HG03039 (cell line): ENCODE measurements at regions not wholly inside any gene's neighbourhood (a gene's known extent, or its start where the extent isn't known, plus 50 kb on each side); places are given as distances from the start of the nearest gene placed in this dataset.

Experiments used
- ATAC-seq: cut with Tn5 transposase; IDR thresholded peaks from one replicate; pipeline ENCODE4 v1.9.1; 2021; ENCODE audit warnings: mild to moderate bottlenecking, moderate library complexity; ENCODE audit not compliant: unreplicated experiment

DNA sequence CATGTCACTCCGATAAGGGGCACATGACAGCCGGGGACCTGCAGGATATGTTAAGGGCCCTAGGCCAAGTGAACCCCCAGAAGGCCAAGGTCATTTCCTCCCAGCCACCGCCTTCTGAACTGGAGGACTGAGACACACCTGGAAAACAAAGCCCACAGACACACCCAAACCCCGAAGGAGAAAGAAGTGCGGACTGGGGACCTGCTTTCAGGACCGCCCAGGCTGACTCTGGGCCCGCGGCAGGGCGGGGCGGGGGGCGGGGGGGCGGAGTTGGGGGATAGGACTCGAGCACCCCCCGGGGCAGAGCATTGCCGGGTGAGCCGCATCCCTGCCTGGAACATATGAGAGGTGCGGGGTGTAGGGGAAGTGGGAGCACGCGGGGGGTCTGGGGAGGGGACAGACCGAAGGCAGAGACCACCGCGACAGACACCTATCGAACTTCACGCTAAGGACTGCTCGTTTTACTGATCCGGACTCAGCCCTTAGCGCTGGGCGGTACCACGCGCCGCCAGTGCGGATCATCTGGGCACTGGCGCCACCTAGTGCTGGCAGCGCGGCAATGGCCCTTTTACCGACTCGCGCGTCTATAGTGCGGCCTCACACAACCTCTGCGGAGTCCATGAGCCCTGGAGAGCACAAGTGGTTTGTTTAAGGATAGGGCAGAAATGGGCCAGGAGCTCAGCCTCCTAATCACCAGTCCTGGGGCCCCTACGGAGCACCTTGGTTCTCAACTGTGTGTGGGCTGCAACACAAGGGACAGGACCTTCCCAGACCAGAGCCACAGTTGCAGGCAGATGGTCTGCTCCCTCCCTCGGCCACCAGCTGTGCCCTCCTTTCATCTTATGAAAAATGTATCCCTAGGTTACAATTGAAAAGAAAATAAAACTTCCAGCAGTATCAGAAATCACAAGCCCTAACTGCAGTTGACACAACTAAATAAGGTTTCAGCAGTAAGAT lies 157.6 kb downstream of the HERPUD2 start:
- ATAC-seq = peak; percentile 97

DNA sequence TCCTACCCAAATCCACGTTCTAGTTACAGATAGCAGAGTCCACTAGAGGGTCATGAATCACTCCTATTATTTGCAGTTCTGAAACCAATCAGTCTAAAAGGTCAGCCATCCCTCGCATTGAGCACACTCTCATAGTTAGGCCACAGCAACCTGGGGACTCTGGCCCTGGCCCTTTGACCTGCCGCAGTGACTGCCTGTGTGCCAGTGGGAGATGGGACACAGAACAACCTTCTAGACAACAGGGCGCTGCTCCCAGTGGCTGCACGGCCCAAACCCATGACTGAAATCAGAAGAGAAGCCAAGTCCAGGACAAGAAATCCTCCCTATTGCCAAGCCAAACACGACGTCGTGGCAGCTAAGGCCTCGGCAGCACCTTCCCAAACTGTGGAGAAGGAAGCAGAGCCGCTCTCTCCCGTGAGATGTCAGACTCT lies 158.5 kb downstream of the HERPUD2 start:
- ATAC-seq = no peak

DNA sequence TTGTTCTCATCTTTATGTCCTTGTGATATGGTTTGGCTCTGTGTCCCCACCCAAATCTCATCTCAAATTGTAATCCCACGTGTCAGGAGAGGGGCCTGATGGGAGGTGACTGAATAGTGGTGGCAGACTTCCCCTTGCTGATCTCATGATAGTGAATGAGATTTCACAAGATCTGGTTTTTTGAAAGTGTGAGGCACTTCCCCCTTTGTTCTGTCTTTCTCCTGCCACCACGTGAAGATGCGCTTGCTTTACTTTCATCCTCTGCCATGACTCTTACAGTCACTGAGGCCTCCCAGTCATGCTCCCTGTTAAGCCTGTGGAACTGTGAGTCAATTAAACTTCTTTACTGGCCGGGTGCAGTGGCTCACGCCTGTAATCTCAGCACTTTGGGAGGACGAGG lies 161.0 kb downstream of the HERPUD2 start:
- ATAC-seq = no peak

DNA sequence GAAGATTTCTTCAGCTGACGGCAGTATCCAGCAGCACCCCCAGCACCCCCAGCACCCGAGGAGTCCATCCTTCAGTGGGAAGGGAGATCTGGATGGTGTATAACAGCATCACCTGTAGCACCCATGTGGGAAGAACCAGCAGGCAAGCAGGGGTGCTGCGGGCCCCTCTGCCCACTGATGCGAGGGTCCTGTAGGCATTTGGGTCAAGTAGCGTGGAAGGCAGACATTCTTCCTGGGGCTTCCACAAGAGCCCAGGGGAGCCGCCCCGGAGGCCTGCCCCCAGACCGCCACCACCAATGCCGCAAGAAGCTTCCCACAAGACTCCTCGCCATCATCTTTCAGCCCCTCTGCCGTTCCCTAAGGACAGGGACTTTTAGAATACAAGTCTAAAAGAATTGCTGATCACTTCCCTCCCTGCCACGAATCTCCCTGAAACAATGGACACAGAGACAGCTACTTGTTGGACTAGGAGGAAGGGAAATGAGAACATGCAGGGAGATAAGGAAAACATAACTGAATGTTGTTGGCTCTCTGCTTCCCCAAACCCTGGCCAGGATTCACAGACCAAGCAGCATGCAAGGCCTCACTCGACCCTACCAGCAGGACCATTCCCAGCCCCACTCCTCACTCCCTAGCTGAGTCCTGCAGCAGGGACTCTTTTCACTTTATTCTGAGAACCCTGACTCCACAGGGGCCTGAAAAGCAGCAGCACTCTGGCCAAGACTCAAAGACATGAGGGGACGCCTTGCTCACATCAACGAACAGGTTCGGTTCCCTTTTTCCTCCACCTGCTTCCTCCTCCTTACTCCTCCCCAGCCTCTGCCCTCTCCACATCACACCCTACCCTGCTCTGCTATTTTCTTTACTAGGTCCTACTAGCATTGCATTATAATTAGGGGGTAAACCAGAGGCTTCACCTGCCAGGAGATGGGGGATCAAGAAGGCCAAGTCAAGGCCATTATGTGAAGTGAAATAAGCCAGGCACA lies 164.5 kb downstream of the HERPUD2 start:
- no peak for ATAC-seq

DNA sequence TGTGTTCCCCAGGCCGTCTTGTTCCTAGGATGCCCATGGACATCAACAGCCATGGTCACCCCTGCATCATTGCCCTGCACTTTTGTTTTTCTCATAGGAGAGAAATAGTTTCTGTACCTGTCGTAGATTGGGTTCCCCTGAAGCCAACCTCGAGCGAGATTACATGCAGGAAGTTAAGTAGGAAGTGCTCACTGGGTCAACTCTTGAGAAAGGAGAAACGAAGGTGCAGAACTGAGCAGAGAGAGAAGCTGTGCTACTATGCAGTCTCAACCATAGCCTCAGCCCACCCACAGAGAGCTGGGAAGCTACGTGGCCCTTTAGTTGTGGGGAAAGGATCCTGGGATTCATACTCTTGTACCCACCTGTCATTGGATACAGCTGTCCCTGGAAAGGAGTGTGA lies 165.2 kb downstream of the HERPUD2 start:
- ATAC-seq = no peak

DNA sequence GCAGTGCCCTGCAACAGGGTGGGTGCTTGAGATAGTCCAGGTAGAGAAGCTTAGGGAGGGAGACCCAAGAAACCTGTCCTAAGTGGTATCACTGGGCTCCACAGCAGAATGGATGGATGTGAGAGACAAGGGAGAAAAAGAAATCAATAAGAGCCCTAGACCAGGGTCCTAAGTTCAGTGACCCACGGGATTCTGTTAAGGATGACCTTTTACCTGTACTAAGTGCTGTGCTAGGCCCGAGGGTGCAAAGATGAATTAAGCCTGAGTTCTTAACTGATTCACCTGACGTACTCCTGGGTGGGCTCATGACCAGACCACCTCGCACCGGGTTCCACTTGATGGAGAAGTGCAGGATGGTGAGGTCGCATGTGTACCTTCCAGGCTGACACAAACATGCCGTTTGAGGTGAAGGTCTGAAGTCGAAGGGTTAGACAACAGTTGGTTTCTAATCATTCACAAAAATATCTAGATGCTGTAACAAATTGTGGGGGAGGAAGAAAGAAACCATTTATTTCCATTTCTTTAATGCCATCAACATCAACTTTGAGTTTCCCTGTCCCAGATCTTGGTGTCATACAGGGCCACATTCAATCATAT lies 166.5 kb downstream of the HERPUD2 start:
- no peak for ATAC-seq

DNA sequence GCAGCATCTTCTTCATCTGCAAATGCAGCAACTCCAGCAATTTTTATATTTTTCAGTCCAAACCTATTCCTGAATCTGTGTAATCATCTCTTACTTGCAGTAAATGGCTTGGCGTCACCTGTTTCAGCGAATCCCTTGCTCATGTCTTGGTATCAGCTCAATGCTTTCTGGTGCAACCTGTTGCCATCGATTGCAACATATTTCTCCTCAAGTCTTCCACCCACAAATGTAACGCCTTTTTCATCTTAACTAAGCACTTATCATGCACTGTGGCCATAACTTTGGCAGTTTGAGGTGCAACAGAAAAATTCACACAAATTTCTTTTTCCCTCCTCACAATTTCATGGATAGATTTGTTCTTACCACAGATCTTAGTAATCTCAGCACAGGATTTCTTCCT lies 168.3 kb downstream of the HERPUD2 start:
- ATAC-seq = no peak

DNA sequence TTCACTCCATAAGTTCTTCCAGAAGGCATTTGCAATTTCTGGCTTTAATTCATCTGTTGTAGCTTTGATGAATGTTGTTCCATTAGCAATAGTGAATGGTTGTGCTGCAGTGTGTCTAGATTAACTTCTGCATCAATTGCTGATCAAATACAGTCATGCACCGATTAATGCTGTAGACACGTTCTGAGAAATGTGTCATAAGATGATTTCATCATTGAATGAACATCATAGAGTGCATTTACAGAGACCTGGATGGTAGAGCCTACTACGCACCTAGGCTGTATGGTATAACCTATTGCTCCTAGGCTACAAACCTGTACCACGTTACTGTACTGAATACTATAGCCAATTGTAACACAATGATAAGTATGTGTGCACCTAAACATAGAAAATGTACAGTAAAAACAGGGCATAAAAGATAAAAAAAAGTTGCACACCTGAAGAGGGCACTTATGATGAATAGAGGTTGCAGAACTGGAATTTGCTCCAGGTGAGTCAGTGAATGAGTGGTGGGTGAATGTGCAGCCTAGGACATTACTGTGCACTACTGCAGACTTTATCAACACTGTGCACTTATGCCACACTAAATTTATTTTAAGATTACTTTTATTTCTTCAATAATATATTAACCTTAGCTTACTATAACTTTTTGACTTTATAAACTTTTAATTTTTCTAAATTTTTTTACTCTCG lies 170.7 kb downstream of the HERPUD2 start:
- no peak for ATAC-seq

DNA sequence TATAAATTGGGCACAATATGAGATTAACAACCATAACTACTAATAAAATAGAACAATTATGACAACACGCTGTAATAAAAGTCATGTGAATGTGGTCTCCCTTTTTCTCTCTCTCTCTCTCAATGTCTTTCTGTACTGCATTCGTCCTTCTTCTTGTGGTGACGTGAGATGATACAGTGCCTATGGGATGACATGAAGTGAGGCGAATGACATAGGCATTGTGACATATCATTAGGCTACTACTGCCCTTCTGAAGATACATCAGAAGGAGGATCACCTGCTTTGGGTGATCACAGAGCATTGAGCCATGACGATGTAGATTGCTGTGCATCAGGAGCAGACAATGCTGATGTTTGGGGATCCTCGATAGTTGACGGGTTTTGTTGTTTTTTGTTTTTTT lies 171.6 kb downstream of the HERPUD2 start:
- ATAC-seq = no peak

DNA sequence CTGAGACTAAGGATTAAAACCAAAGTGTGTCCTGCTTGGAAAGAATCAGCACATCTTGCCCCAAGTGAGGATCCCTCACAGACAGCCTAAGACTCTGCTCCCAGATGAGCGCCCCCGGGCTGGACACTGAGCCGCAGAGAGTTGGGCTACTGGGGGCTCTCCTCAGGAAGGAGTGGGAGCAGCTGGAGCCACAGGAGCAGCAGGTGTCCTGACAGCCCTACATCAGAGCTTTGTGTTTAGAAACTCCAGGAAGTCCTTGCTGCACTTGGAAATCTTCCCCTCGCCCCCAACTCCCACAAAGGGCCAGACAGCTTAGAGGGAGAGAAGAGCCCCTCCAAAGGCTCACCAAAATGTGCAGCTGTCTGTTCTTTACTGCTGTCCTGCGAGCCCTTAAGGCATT lies 172.2 kb downstream of the HERPUD2 start:
- ATAC-seq = no peak

DNA sequence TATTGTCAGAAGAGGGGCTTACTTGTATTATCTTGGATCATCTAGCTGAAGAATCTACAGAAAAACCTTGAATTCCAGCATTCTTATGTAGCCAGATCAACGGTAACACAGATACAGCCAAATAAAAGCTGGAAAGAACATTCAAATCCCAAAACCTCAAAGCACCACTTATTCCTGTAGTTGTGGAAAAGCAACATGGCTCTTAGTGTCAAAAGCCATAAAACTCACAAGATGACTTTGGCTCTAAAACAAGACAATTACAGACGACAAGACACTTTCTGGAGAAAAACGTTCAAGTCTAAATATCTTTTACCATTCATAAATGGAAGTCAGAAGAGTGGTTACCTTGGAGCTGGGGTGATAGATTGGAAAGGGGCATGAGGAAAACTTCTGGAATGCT lies 173.0 kb downstream of the HERPUD2 start:
- ATAC-seq = no peak

DNA sequence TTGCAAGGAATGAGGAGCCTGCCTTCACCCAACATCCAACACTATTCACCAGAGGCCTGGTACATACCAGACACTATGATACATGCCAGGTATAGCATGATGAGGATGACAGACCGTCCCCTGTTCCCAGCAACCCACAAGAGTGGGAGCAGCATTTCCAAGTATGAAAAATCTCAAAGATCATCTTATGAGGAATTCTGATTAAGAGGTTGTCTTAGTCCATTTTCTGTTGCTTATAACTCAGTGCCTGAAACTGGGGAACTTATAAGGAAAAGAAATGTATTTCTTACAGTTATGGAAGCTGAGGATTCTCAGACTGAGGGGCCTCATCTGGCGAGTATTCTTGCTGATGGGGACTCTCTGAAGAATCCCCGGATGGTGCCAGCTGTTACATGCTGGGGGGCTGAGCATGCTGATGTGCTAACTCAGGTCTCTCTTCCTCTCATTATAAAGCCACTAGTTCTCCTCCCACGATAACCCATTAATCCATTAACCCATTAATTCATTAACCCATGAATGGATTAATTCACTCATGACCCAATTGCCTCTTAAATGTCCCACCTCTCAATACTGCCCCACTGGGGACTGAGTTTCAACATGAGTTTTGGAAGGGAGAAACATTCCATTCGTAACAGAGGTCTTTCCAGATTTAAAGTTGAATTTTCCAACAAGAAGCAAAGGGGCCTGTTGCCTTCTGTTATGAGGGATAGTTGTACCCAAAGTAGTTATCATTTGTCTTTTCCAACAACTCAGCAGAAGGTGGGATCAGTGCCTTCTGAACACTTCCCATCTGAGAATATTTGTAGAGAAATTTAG lies 173.9 kb downstream of the HERPUD2 start:
- no peak for ATAC-seq

DNA sequence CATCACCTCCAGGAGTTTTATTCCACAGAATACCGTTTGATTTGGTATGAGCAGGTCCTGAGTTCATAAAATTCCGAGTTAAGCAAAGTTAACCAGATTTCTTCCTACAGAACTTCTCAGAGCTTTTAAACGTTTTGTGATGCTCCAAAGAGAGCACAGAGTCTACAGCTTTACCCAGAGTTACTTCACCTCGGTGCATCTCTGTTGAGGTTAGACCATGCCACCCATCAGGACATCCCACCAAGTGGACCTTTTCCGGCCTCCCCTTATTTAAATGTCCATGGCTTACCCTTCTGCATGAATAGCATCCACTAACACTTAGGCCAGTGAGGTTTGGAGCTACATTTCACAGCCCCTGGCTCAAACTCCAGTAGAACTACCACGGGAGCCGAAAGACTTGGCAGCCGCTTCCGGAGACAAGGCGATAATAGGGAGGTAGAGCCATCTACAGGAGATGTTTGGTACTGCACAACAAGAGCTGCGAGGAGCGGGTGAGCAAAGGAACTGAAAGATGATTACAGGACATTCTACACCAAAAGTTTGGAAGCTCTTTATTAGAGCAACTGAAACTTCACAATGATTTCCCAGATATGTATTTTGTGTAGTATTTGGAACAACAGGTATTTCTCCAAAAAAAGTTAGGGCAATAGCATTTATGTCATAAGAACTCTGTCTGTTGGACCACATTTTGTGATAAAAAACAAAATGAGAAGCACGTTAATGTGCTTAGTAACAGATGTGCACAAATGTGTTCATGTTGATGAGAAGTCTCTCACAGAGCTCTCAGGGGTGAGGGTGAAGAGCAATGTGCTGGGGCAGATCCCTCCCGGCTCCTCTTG lies 174.7 kb downstream of the HERPUD2 start:
- no peak for ATAC-seq

DNA sequence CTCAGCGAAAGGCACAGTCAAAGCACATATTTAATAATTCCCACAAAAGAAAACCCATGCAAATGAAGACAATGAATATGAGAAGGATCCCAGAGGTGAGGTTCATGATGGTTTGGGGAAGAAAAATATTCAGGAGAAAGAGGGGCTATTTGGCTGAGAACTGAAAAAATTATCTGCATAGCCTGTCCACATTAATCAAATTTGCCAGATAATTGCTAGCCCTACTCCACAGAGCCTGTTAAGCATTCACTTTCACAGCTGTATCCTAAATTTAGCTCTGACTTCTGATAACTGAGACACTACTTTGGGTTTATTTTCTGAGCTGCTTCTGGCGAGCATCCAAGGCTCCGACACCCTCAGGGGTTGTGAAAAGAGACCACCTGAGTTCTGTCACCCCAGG lies 176.2 kb downstream of the HERPUD2 start:
- no peak for ATAC-seq

DNA sequence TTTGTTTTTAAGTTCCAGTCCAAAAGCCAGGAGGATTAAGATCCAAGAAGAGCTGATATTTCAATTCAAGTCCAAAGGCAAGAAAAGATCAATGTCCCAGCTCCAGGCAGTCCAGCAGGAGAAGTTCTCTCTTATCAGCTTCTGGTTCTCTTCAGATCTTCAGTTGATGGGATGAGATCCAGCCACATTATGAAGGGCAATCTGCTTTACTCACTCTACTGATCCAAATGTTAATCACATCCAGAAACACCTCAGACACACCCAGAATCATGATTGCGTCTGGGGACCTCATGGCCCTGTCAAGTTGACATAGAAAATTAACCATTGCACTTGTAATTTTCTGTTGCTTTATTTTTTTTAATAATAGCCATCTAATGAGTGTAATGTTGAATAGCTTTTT lies 178.4 kb downstream of the HERPUD2 start:
- ATAC-seq = no peak

DNA sequence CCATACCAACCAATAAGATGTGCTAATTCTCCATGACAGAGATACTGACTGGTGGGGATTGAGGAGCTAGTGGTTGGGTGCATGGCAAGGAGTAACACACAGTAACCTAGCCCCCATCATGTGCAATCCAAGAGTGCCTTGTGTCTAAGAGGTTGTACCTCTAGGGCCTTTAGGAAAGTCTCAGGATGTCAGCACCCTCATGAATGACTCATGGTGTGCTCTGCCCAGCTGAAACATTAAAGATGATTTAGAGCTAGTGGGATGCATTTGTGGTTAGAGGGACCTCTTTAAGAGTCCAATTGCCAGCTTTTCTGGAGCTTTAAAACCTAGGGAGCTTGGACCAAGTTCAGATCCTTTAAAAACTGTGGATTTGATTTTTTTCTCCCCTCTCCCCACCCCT lies 181.1 kb downstream of the HERPUD2 start:
- ATAC-seq = no peak

DNA sequence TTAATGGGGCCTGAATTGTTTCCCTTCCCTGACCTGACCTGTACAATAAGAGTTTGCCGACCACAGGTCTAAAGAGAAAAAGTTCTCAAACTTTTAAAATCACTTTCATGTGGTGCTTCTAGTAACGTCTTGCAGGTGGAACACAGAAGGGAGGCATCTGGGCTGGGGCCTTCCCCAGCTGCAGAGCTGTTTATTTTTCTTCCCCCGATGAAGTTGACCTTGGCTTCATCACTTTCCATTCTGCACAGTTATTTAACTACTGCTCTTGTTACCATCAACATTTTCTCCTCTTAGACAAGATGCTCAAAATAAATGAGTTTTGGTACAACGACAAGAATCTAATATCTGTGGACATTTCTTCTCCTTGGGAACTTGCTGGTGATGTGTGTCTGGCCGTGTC lies 181.7 kb downstream of the HERPUD2 start:
- ATAC-seq = no peak

DNA sequence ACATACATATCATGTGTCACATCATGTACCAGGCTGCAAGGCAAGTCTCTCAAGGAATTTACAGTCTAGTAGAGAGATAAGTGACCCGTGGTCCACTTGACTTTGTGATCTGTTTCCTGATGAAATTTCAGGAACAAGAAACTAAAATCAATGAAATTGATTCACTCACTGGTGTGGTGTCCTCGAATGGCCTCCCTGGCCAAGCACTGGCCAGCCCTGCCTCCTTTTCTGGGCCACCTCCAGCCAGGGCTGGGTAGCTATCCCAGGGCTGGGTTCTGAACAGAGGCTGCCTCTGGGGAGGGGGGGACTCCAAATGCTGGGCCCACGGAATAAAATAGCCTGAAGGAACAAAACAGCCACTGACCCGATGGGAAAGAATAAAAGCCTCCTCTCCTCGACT lies 182.2 kb downstream of the HERPUD2 start:
- ATAC-seq = no peak
